GM21825 (cell line): ENCODE measurements at regions not wholly inside any gene's neighbourhood (a gene's known extent, or its start where the extent isn't known, plus 50 kb on each side); places are given as distances from the start of the nearest gene placed in this dataset.

Experiments used
- ATAC-seq: cut with Tn5 transposase; IDR thresholded peaks from one replicate; pipeline ENCODE4 v1.9.1; 2021; ENCODE audit warnings: mild to moderate bottlenecking, moderate library complexity; ENCODE audit not compliant: unreplicated experiment

- ATAC-seq: no peak
Observed at GRCh38 chr9:108386032-108386431, 469.8 kb downstream of the ACTL7B start.

DNA sequence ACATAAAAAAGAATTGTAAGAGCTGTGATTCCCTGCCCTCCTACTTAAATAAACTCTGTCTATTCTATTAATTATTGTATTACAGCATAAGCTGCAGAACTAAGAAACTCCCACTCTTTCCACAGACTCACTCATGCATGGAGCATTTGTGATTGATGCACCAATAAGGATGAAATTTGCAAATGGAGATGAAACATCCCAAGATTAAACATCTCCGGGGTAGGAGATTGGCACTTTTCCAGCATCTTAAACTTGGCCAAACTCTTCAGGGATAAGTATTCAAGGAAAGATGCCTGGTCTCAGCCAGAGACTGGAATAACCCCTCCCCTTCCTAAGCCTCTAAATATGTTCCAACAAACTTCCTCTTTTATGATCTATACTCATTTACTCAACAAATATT, 472.0 kb downstream of the ACTL7B start:
- ATAC-seq: no peak

GRCh38 chr9:108382310-108382709, 473.5 kb downstream of the ACTL7B start:
- ATAC-seq: no peak

DNA sequence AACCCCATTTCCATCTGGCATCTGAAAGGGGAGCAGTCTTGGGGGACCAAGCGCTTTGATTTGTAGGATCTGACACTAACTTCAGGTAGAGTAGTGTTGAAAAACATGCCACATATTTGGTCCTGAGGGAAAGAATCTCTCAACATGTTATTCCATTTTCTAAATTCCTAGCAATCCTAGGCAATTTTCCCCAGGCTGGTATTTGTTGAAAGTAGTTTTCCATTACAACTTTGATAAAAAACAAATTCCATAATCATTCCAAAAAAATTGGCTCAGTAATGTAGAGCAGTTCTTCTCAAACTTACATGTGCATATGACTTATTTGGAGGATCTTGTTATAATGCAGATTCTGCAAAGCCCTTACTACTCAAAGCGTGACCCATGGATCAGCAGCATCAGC, 477.9 kb downstream of the ACTL7B start:
- ATAC-seq: no peak

DNA sequence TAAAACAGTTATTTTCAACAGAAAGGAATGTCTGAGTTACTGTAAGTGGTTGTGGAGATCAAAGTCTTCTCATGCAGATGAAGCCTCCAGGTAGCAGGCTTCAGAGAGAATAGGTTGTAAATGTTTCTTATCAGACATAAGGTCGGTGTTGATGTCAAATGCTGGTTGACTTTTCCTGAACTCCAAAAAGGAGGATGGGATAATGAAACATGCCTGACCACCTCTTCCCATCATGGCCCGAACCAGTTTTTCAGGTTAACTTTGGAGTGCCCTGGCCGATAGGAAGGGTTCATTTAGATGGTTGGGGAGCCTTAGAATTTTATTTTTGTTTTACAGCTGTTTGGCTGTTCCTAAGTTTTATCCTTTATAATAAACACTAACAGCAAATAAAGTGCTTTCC, 478.4 kb downstream of the ACTL7B start:
- no peak for ATAC-seq

DNA sequence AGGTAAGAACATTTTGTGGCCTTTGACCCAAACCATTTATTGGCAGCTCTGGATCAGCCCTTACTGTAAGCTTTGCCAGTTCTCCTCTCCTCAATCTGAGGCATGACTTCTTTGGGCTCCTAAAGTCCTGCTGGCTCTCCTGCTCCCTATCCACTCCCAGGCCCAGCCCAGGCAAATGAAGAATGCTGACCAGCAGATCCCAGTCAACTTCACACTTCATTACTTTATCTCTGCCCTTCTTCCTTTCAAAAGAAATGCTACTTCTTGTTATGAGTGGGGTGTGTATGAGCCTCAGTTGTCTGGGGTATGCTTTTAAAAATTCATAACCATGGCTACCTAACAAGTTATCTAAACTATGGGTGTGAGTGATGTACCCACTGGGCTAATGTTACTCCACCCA, 479.6 kb downstream of the ACTL7B start:
- no peak for ATAC-seq

- no peak for ATAC-seq
Observed at GRCh38 chr9:108374626-108375025, 481.2 kb downstream of the ACTL7B start.

- no peak for ATAC-seq
Observed at GRCh38 chr9:108367188-108367587, 488.6 kb downstream of the ACTL7B start.

DNA sequence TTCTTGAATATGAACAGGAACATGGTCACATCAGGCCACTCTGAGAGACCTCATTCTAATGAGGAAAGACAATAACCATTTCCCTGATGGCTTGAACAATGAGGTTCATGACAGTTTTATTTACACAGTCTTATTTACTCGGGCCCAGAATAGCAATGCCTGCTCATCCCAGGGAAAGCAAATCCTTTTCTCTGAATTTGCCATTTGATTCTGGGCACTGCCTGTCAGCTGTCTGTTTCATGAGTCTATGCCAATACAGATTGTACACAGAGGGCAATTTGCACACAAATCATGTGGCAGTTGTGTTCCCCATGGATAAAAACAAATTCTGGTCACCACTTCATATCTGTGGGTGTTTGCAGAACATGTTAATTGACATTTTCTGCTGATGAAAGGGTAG, 492.5 kb downstream of the ACTL7B start:
- ATAC-seq: no peak

- ATAC-seq: no peak
Observed at GRCh38 chr9:108360304-108360703, 495.5 kb downstream of the ACTL7B start.

DNA sequence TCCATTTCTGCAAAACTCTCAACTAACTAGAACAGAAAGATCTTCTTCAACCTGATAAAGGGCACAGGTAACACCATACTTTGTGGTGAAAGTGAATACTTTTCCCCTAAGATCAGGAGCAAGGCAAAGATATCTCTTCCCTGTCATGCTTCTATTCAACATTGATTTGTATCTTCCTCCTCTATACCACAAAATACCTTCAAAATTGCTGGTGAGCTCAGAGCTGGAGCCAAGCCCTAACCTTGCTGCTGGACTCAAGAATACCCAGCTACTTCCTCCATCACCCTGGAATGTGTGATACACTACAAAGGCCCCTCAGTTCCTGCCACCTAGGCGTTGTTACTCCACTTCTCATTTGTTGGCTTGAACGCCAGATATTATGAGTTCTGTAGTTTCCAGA, 499.0 kb downstream of the ACTL7B start:
- no peak for ATAC-seq

GRCh38 chr9:108351571-108351970, 504.2 kb downstream of the ACTL7B start:
- no peak for ATAC-seq

DNA sequence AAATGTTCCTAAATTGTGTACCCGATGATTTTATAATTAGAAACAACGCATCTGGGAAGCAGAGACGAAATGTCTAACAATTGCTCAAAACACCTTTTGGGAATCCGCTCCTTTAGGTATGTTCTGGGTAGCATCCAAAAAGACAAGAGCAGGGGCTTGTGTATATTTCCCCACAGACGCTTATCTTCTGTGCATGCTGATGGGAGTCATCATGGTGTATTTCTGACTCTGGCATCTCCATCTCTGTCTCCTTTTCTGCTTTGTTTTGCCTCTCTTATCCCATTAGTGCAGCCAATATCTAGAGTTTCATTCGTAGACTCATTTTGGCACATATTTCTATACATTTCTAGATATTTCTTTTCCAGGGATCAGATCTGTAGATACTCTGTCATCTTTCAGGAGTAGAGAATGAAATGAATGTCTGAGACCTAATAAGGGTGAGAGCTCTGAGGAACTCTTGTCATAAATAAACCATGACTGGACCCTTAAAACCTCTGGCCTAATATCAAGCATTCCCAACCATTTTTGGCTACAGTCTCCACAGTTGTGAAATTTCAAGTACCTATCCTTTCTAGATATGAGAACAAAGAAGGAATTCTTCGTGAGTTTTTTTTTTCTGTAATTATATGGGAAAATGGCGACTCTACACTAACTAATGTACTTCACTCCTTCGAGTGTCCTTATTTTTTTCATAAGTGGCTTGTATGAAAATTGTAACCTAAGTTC, 508.2 kb downstream of the ACTL7B start:
- ATAC-seq: no peak

GRCh38 chr9:108345826-108346225, 510.0 kb downstream of the ACTL7B start:
- ATAC-seq: no peak

DNA sequence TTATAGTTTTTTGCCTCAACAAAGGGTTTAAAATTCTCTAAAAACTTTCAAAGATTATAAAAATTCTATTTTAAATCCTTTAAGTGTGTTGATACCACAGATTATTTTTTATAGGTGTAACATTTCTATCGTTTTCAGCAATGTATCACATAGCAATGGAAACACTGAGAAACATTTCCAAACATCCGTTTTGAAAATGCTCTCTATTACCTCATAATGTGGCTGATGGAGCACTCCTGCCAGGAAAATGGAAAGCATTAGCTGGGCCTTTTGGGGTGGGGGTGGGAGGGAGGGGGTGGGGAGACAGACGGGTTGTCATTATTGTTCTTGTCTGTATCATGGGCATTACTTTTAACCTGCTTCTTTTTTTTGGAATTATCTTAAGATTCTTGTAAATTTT, 516.5 kb downstream of the ACTL7B start:
- no peak for ATAC-seq

DNA sequence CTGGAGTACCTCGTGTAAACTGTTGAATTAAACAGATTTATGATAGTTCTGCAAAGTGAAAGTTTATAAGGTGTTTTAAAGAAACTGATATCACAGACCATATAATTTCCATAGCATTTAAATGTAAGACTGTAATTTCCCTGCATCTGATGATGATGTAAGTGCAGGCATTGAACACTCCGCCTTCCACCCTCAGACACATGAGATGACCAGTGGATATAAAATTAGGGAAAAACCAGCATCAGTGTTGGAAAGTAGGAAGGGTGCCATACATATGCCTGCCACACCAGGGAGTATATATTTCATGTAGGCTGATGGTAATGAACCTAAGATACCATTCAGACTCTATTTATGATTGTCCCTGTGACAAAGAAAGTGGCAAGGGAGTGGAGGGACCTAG, 519.2 kb downstream of the ACTL7B start:
- no peak for ATAC-seq

DNA sequence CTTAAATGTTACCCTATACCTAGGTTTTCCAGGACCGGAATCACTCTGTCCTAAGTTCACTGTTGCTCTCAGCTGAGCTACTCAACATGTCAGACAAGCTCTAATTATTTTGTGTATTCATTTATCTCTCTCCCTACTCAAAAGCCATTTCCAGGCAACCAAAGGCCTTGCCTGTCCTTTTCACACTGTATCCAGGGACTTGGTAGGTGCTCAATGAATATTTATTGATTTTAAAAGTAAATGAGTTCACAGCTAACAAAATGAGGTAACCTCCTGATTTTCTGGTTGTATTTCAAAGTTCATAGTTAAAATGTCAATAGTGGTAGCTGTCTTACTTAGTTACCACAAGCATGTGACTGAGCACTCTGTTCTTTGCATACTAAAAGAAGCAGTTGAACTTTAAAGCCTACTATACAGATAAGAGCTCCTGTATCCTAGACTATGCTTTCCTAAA, 522.2 kb downstream of the ACTL7B start:
- ATAC-seq: no peak

DNA sequence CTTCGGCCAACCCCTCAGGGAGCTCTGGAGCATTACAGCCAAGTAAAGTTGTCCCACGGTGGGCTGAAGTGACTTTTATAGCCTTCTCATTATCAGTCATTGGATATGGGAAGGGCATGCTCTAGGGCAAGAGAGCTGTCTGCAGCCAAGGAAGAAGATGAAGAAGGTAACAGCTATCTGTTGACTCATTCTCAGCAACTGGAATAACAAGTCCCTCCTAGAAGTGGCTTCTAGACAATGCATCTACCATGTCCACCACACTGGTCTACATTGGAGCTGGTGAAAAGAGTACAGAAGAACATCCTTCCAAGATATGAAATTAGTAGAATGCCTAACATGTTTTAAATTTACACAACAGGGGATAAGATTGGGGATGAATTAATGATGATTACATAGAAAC, 524.2 kb downstream of the ACTL7B start:
- no peak for ATAC-seq

- ATAC-seq: no peak
Observed at GRCh38 chr9:108325406-108325805, 530.4 kb downstream of the ACTL7B start.

DNA sequence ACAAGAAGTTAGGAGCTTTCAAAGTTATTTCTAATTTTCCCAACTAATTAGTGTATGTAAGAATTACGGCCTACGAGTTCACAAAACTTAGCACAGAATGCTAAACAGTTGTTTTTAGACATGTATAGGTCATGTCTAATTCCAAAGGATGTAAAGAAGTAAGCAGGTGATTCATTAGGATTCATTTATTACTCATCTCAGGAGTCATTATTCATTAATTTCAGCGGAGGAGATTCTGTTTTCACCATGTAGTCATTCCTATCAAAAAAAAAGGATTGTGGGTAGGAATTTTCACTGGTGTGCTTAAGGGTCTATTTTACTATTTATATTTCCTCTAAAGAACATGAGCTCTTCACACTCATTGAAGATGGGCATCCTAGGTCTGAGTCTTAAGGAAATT, 532.2 kb downstream of the ACTL7B start:
- no peak for ATAC-seq

DNA sequence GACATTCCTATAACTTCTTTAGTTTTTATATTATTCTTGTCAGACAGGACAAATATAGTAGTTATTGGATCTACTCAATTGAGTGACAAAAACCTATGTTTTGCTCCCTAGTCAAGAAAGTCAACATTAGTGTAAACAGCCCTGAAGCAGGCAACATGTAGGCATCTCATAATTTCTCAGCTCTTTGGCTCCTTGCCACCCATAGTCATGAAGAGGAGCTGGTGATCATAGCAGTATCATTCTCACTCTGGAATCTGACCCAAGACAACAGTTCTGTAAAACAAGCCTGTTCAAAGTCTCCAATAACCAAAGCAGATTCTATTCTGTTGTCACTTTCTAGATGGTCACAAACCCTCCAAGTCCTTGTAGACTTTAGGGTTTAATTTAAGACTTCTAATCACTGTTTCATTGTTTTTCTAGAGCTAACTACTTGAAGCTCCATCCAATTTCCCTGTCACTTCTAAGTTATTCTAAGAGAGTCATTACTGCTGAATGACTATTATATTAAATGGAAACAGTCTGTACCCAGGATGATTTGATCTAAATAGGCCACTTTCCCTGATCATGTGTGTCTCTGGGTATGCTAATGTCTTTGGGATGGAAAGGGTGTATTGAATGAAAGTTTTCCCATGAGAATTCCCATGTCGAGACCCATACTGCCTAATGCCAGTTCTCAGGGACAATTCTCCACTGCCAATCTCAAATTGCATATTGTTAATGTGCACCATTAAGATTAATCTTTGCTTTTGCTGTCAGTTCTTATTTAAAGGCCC, 533.3 kb downstream of the ACTL7B start:
- ATAC-seq: no peak

GRCh38 chr9:108316630-108317029, 539.2 kb downstream of the ACTL7B start:
- ATAC-seq: no peak
